ENCODE measurements at regions not wholly inside any gene's neighbourhood (a gene's known extent, or its start where the extent isn't known, plus 50 kb on each side); places are given as distances from the start of the nearest gene placed in this dataset.

DNA sequence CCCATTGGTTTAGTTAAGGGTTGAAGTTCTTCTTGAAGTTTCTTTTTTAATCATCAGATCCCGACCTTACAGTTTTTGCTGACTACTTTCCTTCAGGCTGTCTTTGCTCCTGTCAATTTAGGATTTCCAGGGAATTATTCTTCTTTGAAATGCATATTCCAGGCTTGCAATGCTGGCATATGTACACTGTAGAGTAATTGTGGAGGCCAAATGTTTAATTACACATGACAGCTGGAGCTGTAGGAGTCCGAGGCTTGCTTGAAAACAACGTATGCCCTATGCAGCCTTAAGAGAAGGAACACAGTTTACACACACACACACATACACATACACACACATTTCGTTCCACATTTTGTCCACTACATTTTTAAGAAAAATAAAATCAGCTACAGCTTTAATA lies 602.3 kb downstream of the TMEM182 start:
- H3K4me3 ChIP-seq (replicated peaks in 1 of 2; ENCODE audit: low read depth in 2 of 2, low read length in 2 of 2) = no peak overlapping the region
- no peak for DNase-seq (ENCODE audit: low read depth in 2 of 2)
- TF ChIP-seq CTCF (IDR thresholded peaks at IDR 0.05; ENCODE audit: low read depth, low read length) = no peak

DNA sequence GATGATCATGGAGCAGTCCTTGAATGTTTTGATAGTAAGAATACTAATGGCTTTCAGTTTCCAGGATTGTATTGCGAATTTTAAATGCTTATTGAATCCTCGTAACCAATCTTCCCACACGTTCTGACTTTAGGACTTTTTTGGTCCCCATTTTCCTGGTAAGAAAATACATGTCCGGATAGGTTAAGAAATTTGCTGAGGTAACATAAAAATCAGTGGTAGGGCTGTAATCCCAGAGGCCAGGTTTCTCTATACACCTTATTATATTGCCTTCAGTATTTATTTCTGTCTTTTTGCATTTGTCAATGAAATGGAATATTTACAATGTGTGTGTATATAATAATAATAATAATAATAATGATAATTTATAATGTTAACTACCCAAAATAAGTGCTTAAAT lies 603.2 kb downstream of the TMEM182 start:
- DNase-seq (ENCODE audit: low read depth in 2 of 2) = no peak
- H3K4me3 ChIP-seq (replicated peaks in 1 of 2; ENCODE audit: low read depth in 2 of 2, low read length in 2 of 2) = no peak overlapping the region
- TF ChIP-seq CTCF (IDR thresholded peaks at IDR 0.05; ENCODE audit: low read depth, low read length) = no peak

- no peak for DNase-seq (ENCODE audit: low read depth in 2 of 2)
- no peak overlapping the region for H3K4me3 ChIP-seq (replicated peaks in 1 of 2; ENCODE audit: low read depth in 2 of 2, low read length in 2 of 2)
- no peak for TF ChIP-seq CTCF (IDR thresholded peaks at IDR 0.05; ENCODE audit: low read depth, low read length)
Observed at GRCh38 chr2:103367877-103368276, 606.0 kb downstream of the TMEM182 start.

- DNase-seq (ENCODE audit: low read depth in 2 of 2) = no peak
- TF ChIP-seq CTCF (IDR thresholded peaks at IDR 0.05; ENCODE audit: low read depth, low read length) = no peak
- no peak overlapping the region for H3K4me3 ChIP-seq (replicated peaks in 1 of 2; ENCODE audit: low read depth in 2 of 2, low read length in 2 of 2)
Observed at GRCh38 chr2:103383541-103383940, 621.7 kb downstream of the TMEM182 start.

DNA sequence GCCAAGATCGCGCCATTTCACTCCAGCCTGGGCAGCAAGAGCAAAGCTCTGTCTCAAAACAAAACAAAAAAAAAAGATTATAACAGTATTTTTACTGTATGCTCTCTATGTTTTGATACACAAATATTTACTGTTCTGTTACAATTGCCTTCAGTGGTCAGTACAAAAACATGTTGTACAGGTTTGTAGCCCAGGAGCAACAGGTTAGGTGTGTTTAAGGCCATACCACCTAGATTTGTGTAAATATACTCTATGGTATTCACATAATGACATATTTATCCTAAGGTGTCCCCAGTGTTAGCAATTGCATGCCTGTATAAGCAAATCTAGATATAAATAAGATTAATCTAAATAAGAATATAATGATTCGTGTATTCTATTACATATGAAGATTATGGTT lies 625.0 kb downstream of the TMEM182 start:
- DNase-seq (ENCODE audit: low read depth in 2 of 2) = no peak
- no peak for TF ChIP-seq CTCF (IDR thresholded peaks at IDR 0.05; ENCODE audit: low read depth, low read length)
- H3K4me3 ChIP-seq (replicated peaks in 1 of 2; ENCODE audit: low read depth in 2 of 2, low read length in 2 of 2) = no peak overlapping the region

GRCh38 chr2:103387888-103388287 lies 626.1 kb downstream of the TMEM182 start:
- DNase-seq (ENCODE audit: low read depth in 2 of 2) = no peak
- no peak overlapping the region for H3K4me3 ChIP-seq (replicated peaks in 1 of 2; ENCODE audit: low read depth in 2 of 2, low read length in 2 of 2)
- no peak for TF ChIP-seq CTCF (IDR thresholded peaks at IDR 0.05; ENCODE audit: low read depth, low read length)

DNA sequence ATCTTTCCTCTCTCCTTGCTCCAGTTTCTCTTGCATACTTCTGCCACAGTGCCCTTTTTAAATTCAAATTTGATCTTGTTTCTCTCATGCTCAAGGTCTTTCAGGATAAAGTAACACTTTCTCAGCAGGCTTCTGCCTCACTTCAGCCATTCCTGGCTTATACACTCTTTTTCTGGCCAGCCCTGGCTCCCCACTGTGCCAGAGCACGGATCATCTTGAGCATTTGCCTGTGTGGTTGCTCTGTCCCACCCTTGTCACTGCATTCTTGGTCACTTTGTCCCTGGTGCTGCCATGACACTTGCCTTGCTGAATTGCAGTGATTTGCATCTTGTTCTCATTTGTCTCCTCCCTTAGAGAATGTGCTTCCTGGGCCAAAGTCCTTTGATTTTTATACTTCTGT lies 634.3 kb downstream of the TMEM182 start:
- no peak overlapping the region for H3K4me3 ChIP-seq (replicated peaks in 1 of 2; ENCODE audit: low read depth in 2 of 2, low read length in 2 of 2)
- no peak for DNase-seq (ENCODE audit: low read depth in 2 of 2)
- TF ChIP-seq CTCF (IDR thresholded peaks at IDR 0.05; ENCODE audit: low read depth, low read length) = no peak
